ENCODE measurements at regions not wholly inside any gene's neighbourhood (a gene's known extent, or its start where the extent isn't known, plus 50 kb on each side); places are given as distances from the start of the nearest gene placed in this dataset.

DNA sequence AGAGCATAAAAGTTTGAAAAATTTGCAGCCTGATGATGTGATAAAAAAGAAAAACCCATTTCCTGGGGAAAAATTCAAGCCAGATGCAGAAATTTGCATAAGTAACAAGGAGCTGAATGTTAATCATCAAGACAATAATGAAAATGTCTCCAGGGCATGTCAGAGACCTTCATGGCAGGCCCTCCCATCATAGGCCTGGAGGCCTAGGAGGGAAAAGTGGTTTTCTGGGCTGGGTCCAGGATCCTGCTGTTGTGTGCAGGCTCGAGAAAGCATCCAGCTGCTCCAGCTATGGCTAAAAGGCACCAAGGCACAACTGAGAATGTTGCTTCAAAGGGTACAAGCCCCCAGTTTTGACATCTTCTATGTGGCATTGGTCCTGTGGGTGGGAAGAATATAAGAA is 1014.0 kb downstream of the SI start:
- TF ChIP-seq, protein P1, sequence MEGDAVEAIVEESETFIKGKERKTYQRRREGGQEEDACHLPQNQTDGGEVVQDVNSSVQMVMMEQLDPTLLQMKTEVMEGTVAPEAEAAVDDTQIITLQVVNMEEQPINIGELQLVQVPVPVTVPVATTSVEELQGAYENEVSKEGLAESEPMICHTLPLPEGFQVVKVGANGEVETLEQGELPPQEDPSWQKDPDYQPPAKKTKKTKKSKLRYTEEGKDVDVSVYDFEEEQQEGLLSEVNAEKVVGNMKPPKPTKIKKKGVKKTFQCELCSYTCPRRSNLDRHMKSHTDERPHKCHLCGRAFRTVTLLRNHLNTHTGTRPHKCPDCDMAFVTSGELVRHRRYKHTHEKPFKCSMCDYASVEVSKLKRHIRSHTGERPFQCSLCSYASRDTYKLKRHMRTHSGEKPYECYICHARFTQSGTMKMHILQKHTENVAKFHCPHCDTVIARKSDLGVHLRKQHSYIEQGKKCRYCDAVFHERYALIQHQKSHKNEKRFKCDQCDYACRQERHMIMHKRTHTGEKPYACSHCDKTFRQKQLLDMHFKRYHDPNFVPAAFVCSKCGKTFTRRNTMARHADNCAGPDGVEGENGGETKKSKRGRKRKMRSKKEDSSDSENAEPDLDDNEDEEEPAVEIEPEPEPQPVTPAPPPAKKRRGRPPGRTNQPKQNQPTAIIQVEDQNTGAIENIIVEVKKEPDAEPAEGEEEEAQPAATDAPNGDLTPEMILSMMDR (IDR thresholded peaks at IDR 0.05; ENCODE audit: low read length) = no peak
- TF ChIP-seq EZH2 (IDR thresholded peaks at IDR 0.05; ENCODE audit: borderline replicate concordance, low read length) = no peak
